HepG2 (cell line): ENCODE measurements at regions not wholly inside any gene's neighbourhood (a gene's known extent, or its start where the extent isn't known, plus 50 kb on each side); places are given as distances from the start of the nearest gene placed in this dataset.

Experiments used
- CENPX ChIP-seq: sonication (generic); formaldehyde crosslinking; IDR thresholded peaks from 2 replicates; pipeline ENCODE4 v1.9.0; 2021; ENCODE audit warnings: mild to moderate bottlenecking, missing genetic modification reagents, moderate library complexity
- ESRRA ChIP-seq: sonication (generic); formaldehyde crosslinking; IDR thresholded peaks from 2 replicates; pipeline ENCODE4 v1.5.1; 2020; ENCODE audit warnings: mild to moderate bottlenecking, low read depth, missing genetic modification reagents
- EZH2 ChIP-seq: conservative IDR thresholded peaks from 2 replicates; pipeline ENCODE4 v1.6.1; 2012; ENCODE audit warnings: mild to moderate bottlenecking, low read depth, low read length, moderate library complexity
- FOXJ3 ChIP-seq: sonication (generic); formaldehyde crosslinking; IDR thresholded peaks from 2 replicates; pipeline ENCODE4 v1.4.0; 2020; ENCODE audit warnings: missing genetic modification reagents, mild to moderate bottlenecking, borderline replicate concordance
- HNRNPH1 ChIP-seq: fragments of 200-400 bp; formaldehyde crosslinking; optimal IDR thresholded peaks from 2 replicates; pipeline ENCODE3; 2017; ENCODE audit warnings: mild to moderate bottlenecking, low read depth, low read length
- MEF2D ChIP-seq: sonication (generic); formaldehyde crosslinking; IDR thresholded peaks from 2 replicates; pipeline ENCODE4 v1.5.1; 2020; ENCODE audit warnings: mild to moderate bottlenecking, missing genetic modification reagents
- MYNN ChIP-seq: sonication (generic); formaldehyde crosslinking; IDR thresholded peaks from 2 replicates; pipeline ENCODE4 v1.4.0; 2020; ENCODE audit warnings: mild to moderate bottlenecking, low read depth, missing genetic modification reagents
- POLR2AphosphoS5 ChIP-seq: IDR thresholded peaks from 2 replicates; pipeline ENCODE4 v1.6.1; 2012; ENCODE audit warnings: low read depth, low read length
- ZNF296 ChIP-seq: sonication (generic); formaldehyde crosslinking; conservative IDR thresholded peaks from 2 replicates; pipeline ENCODE4 v1.5.0; 2020; ENCODE audit warnings: mild to moderate bottlenecking, missing genetic modification reagents
- TF ChIP-seq, protein P1 (sequence below): sonication (generic); formaldehyde crosslinking; IDR thresholded peaks from 2 replicates; pipeline ENCODE4 v1.5.1; 2020; ENCODE audit warnings: missing genetic modification reagents, mild to moderate bottlenecking, borderline replicate concordance
- TF ChIP-seq, protein P2 (sequence below): IDR thresholded peaks from 2 replicates; pipeline ENCODE4 v1.6.1; 2016
- TF ChIP-seq, protein P3 (sequence below), 2 experiments: sonication (generic) in 1 of 2; formaldehyde crosslinking in 1 of 2; IDR thresholded peaks; 2 replicates each; pipeline versions ENCODE4 v1.5.1 to v1.6.1; 2011 to 2020; ENCODE audit warnings: borderline replicate concordance in 1 of 2, low read depth in 1 of 2, low read length in 1 of 2, mild to moderate bottlenecking in 1 of 2, missing genetic modification reagents in 1 of 2, moderate library complexity in 1 of 2
- TF ChIP-seq, protein P4 (sequence below): sonication (generic); formaldehyde crosslinking; IDR thresholded peaks from 2 replicates; pipeline ENCODE4 v1.5.0; 2020; ENCODE audit warnings: mild to moderate bottlenecking, missing genetic modification reagents, moderate library complexity

DNA sequence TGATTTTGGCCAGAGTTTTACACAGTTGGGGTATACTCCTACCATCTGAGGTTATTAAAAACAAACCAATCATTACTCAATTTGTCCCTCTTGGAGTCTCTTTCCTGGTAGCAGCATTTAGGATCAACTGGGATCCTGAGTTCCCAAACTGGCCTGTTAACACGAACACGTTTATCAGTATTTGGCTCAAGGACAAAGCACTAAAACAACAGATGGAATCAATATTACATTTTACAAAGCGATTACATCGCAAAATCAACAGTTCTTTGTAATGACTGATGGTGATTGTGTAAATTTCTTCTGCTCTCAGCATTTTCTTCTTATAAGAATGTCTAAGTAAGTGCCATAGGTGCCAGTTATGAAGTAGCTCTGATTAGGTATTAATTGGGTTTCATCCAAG, 582.9 kb upstream of the ANKRD30A start:
- TF ChIP-seq EZH2 (no peak), MEF2D (no peak), FOXJ3 (no peak), CENPX (CRISPR knock-in tag) (no peak), ESRRA (CRISPR knock-in tag) (no peak), ZNF296 (CRISPR knock-in tag) (no peak), POLR2AphosphoS5 (no peak), MYNN (CRISPR knock-in tag) (no peak), HNRNPH1 (no peak)
- TF ChIP-seq, protein P1, sequence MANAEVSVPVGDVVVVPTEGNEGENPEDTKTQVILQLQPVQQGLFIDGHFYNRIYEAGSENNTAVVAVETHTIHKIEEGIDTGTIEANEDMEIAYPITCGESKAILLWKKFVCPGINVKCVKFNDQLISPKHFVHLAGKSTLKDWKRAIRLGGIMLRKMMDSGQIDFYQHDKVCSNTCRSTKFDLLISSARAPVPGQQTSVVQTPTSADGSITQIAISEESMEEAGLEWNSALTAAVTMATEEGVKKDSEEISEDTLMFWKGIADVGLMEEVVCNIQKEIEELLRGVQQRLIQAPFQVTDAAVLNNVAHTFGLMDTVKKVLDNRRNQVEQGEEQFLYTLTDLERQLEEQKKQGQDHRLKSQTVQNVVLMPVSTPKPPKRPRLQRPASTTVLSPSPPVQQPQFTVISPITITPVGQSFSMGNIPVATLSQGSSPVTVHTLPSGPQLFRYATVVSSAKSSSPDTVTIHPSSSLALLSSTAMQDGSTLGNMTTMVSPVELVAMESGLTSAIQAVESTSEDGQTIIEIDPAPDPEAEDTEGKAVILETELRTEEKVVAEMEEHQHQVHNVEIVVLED (CRISPR knock-in tag): no peak
- TF ChIP-seq, protein P2, sequence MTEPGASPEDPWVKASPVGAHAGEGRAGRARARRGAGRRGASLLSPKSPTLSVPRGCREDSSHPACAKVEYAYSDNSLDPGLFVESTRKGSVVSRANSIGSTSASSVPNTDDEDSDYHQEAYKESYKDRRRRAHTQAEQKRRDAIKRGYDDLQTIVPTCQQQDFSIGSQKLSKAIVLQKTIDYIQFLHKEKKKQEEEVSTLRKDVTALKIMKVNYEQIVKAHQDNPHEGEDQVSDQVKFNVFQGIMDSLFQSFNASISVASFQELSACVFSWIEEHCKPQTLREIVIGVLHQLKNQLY (CRISPR knock-in tag): no peak
- TF ChIP-seq, protein P3, sequence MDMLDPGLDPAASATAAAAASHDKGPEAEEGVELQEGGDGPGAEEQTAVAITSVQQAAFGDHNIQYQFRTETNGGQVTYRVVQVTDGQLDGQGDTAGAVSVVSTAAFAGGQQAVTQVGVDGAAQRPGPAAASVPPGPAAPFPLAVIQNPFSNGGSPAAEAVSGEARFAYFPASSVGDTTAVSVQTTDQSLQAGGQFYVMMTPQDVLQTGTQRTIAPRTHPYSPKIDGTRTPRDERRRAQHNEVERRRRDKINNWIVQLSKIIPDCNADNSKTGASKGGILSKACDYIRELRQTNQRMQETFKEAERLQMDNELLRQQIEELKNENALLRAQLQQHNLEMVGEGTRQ (IDR thresholded peaks at IDR 0.05; ENCODE audit: low read depth, low read length): no peak
- TF ChIP-seq, protein P3 (CRISPR knock-in tag; IDR thresholded peaks at IDR 0.05; ENCODE audit: borderline replicate concordance): no peak
- TF ChIP-seq, protein P4, sequence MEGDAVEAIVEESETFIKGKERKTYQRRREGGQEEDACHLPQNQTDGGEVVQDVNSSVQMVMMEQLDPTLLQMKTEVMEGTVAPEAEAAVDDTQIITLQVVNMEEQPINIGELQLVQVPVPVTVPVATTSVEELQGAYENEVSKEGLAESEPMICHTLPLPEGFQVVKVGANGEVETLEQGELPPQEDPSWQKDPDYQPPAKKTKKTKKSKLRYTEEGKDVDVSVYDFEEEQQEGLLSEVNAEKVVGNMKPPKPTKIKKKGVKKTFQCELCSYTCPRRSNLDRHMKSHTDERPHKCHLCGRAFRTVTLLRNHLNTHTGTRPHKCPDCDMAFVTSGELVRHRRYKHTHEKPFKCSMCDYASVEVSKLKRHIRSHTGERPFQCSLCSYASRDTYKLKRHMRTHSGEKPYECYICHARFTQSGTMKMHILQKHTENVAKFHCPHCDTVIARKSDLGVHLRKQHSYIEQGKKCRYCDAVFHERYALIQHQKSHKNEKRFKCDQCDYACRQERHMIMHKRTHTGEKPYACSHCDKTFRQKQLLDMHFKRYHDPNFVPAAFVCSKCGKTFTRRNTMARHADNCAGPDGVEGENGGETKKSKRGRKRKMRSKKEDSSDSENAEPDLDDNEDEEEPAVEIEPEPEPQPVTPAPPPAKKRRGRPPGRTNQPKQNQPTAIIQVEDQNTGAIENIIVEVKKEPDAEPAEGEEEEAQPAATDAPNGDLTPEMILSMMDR (CRISPR knock-in tag): no peak
